K562 (cell line): ENCODE measurements at regions not wholly inside any gene's neighbourhood (a gene's known extent, or its start where the extent isn't known, plus 50 kb on each side); places are given as distances from the start of the nearest gene placed in this dataset.

Source experiments
- ATAC-seq: fragments of 200-7000 bp; cut with Tn5 transposase; 3 replicates; pipeline ENCODE4 v1.9.1; 2020; ENCODE audit warnings: moderate library complexity
- BruUV-seq: library from RNA; stranded (reverse); fragments of 400-500 nt; replicated peaks from 2 replicates; lab custom pipeline; 2021; lab: Mats Ljungman, UMichigan
- CTCF ChIA-PET: fragments of 300-600 bp; formaldehyde crosslinking; extraction: SDS; loops from one replicate; lab custom pipeline; 2021; ENCODE audit warnings: low intra/inter-chr PET ratio; lab: Yijun Ruan, JAX
- POLR2A ChIA-PET: fragments of 300-600, 350-650 bp; sonication (Branson Sonifier 250); formaldehyde crosslinking; extraction: SDS; loops from one replicate; lab custom pipeline; 2021; ENCODE audit warnings: antibody characterized with exemption, inconsistent platforms; lab: Yijun Ruan, JAX
- DNase-seq, 4 experiments: peaks; one replicate each; pipeline versions ENCODE4 v3.0.0 to v3.0.0-alpha.2; 2011 to 2018; ENCODE audit warnings: low spot score in 3 of 4, mixed read lengths in 3 of 4; ENCODE audit errors: extremely low read depth in 1 of 4
- FAIRE-seq: peaks from 2 replicates; lab custom pipeline; 2011; peaks lifted over from hg19 to GRCh38; lab: Jason Lieb, UNC
- H2AFZ ChIP-seq: 2 replicates; pipeline ENCODE4 v1.6.0; 2011; ENCODE audit warnings: low read depth, low read length, control low read depth, inconsistent platforms
- H3K27ac ChIP-seq: fragments of 200-600 bp; 3 replicates; pipeline ENCODE4 v1.8.0; 2011; ENCODE audit warnings: low read depth, mild to moderate bottlenecking, control low read depth, inconsistent platforms, low read length, moderate library complexity, mixed read lengths; ENCODE audit errors: extremely low read depth
- H3K27me3 ChIP-seq, 2 experiments: fragments of 300-600 bp in 1 of 2; 2 replicates in 1 of 2; 3 replicates in 1 of 2; pipeline versions ENCODE4 v1.6.0 to v1.8.0; 2011; ENCODE audit warnings: inconsistent platforms in 2 of 2, low read length in 2 of 2, mild to moderate bottlenecking in 1 of 2, mixed read lengths in 1 of 2, moderate library complexity in 1 of 2; ENCODE audit not compliant: control insufficient read depth in 2 of 2, insufficient read depth in 2 of 2
- H3K36me3 ChIP-seq: fragments of 300-600 bp; 3 replicates; pipeline ENCODE4 v1.8.0; 2011; ENCODE audit warnings: mild to moderate bottlenecking, low read length, inconsistent platforms; ENCODE audit not compliant: control insufficient read depth, insufficient read depth
- H3K4me1 ChIP-seq, 2 experiments: fragments of 200-600 bp in 1 of 2; replicated peaks in 1 of 2; 2 replicates in 1 of 2; 3 replicates in 1 of 2; pipeline versions ENCODE4 v1.5.1 to v1.8.0; 2011; ENCODE audit warnings: inconsistent platforms in 2 of 2, low read length in 2 of 2, mild to moderate bottlenecking in 1 of 2, mixed read lengths in 1 of 2, moderate library complexity in 1 of 2; ENCODE audit not compliant: control insufficient read depth in 2 of 2, insufficient read depth in 2 of 2
- H3K4me2 ChIP-seq: 2 replicates; pipeline ENCODE4 v1.6.1; 2011; ENCODE audit warnings: low read length, control low read depth, inconsistent platforms, mixed read lengths; ENCODE audit not compliant: insufficient read depth
- H3K4me3 ChIP-seq: fragments of 200-600 bp; sonication (generic), shearing (Covaris generic); 2 replicates; pipeline ENCODE4 v1.5.1; 2016; ENCODE audit warnings: control low read depth, inconsistent platforms
- H3K79me2 ChIP-seq: fragments of 200-600 bp; 3 replicates; pipeline ENCODE4 v1.8.0; 2011; ENCODE audit warnings: low read length, inconsistent platforms; ENCODE audit not compliant: control insufficient read depth, insufficient read depth
- H3K9ac ChIP-seq, 2 experiments: 2 replicates each; pipeline versions ENCODE4 v1.6.0 to v1.6.1; 2011; ENCODE audit warnings: low read depth in 2 of 2, low read length in 2 of 2, control low read depth in 1 of 2, inconsistent platforms in 1 of 2, mild to moderate bottlenecking in 1 of 2, mixed read lengths in 1 of 2; ENCODE audit not compliant: insufficient read depth in 1 of 2
- H3K9me1 ChIP-seq: one replicate; pipeline ENCODE4 v1.6.0; 2011; ENCODE audit warnings: inconsistent platforms, mild to moderate bottlenecking, low read length, moderate library complexity; ENCODE audit not compliant: control insufficient read depth, insufficient read depth
- H3K9me3 ChIP-seq: replicated peaks from 2 replicates; pipeline ENCODE4 v1.5.1; 2011; ENCODE audit warnings: low read depth, low read length, inconsistent platforms; ENCODE audit not compliant: control insufficient read depth, insufficient read depth
- H4K20me1 ChIP-seq: replicated peaks from 2 replicates; pipeline ENCODE4 v1.6.1; 2011; ENCODE audit warnings: low read length, inconsistent platforms, mixed read lengths; ENCODE audit not compliant: control insufficient read depth, insufficient read depth
- DDX20 ChIP-seq: fragments of 450-650 bp; IDR thresholded peaks from 2 replicates; pipeline ENCODE4 v1.6.1; 2016; ENCODE audit warnings: missing genetic modification characterization, low read depth, mild to moderate bottlenecking, missing compliant biosample characterization, moderate library complexity
- PRDM10 ChIP-seq: fragments of 450-650 bp; IDR thresholded peaks from 2 replicates; pipeline ENCODE4 v1.6.1; 2018; ENCODE audit not compliant: partially characterized antibody
- ZBTB7A ChIP-seq: IDR thresholded peaks from 2 replicates; pipeline ENCODE4 v1.6.1; 2011; ENCODE audit warnings: low read depth, mild to moderate bottlenecking, low read length, moderate library complexity, borderline replicate concordance; ENCODE audit not compliant: control insufficient read depth
- ZEB2 ChIP-seq: fragments of 450-650 bp; IDR thresholded peaks from 2 replicates; pipeline ENCODE4 v1.6.1; 2016
- WGBS: fragments of 100-300 bp; shearing (Covaris generic); methylation state at CpG from one replicate; pipeline ENCODE4 v1.1.6; 2016; ENCODE audit warnings: low coverage, mixed read lengths; ENCODE audit not compliant: insufficient coverage; ENCODE audit errors: missing lambda C conversion rate; 5-methylcytosine and 5-hydroxymethylcytosine counted together
- in situ Hi-C: fragments of 300-500 bp; cut with MboI; formaldehyde crosslinking; loops from 4 replicates; pipeline ENCODE4 v1.15.0; 2018; ENCODE audit warnings: inconsistent platforms, mixed read lengths
- intact Hi-C: fragments of 100-400 bp; cut with micrococcal nuclease; formaldehyde crosslinking; loops from 2 replicates; pipeline ENCODE4 v1.14.2; 2022
- TF ChIP-seq, protein P1 (sequence below): sonication (generic); formaldehyde crosslinking; IDR thresholded peaks from 2 replicates; pipeline ENCODE4 v1.8.0; 2022; ENCODE audit warnings: mild to moderate bottlenecking, missing genetic modification reagents

GRCh38 chr1:65065524-65066418 lies 82.2 kb upstream of the AK4 start:
- peak overlapping the region; percentile 80 for H3K4me3 ChIP-seq
- H3K36me3 ChIP-seq, result no peaks in the 10 kb centered on the region
- H3K79me2 ChIP-seq, result peaks cover 49% of the 10 kb centered on the region
- no peaks in the 10 kb centered on the region for H3K9me1 ChIP-seq
- H3K9me3 ChIP-seq, result no peaks in the 10 kb centered on the region
- FAIRE-seq, result no peak
- no peaks in the 10 kb centered on the region; the same call in 1 of the 2 replicates for H4K20me1 ChIP-seq
- ATAC-seq, result no peak
- TF ChIP-seq PRDM10 (peak; percentile 38), ZEB2 (0 out of 2 replicates have a peak, but pooled peaks have one; percentile 17), DDX20 (tag) (no peak), ZBTB7A (peak; percentile 54; the same call in 1 of the 2 replicates)
- TF ChIP-seq, protein P1, sequence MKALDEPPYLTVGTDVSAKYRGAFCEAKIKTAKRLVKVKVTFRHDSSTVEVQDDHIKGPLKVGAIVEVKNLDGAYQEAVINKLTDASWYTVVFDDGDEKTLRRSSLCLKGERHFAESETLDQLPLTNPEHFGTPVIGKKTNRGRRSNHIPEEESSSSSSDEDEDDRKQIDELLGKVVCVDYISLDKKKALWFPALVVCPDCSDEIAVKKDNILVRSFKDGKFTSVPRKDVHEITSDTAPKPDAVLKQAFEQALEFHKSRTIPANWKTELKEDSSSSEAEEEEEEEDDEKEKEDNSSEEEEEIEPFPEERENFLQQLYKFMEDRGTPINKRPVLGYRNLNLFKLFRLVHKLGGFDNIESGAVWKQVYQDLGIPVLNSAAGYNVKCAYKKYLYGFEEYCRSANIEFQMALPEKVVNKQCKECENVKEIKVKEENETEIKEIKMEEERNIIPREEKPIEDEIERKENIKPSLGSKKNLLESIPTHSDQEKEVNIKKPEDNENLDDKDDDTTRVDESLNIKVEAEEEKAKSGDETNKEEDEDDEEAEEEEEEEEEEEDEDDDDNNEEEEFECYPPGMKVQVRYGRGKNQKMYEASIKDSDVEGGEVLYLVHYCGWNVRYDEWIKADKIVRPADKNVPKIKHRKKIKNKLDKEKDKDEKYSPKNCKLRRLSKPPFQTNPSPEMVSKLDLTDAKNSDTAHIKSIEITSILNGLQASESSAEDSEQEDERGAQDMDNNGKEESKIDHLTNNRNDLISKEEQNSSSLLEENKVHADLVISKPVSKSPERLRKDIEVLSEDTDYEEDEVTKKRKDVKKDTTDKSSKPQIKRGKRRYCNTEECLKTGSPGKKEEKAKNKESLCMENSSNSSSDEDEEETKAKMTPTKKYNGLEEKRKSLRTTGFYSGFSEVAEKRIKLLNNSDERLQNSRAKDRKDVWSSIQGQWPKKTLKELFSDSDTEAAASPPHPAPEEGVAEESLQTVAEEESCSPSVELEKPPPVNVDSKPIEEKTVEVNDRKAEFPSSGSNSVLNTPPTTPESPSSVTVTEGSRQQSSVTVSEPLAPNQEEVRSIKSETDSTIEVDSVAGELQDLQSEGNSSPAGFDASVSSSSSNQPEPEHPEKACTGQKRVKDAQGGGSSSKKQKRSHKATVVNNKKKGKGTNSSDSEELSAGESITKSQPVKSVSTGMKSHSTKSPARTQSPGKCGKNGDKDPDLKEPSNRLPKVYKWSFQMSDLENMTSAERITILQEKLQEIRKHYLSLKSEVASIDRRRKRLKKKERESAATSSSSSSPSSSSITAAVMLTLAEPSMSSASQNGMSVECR (CRISPR knock-in tag), result peak; percentile 38
- DNase-seq, result peak in 3 of 4 experiments; percentile 27 to 44 (median 38)
- H3K27me3 ChIP-seq, result no peaks in the 10 kb centered on the region
- WGBS, result 19% methylated on average over 16 of the region's 16 CpGs
- ChIA-PET CTCF (interaction anchor here (0.6 kb wide), 1 partner anchor 209 kb away, joined by 3 read pairs; no protein-coding TSS in a partner anchor), POLR2A (interaction anchor here (0.6 to 2.4 kb wide), 11 partner anchors 8 to 622 kb away, joined by 3 to 14 read pairs (median 3); no protein-coding TSS in a partner anchor)
- BruUV-seq, result no TSS peak
- peak overlapping the region; percentile 68 to 99 for H3K9ac ChIP-seq
- H3K4me1 ChIP-seq, result peaks cover 18 to 27% of the 10 kb centered on the region in 2 experiments; a peak in 4 of 5 replicates
- peak overlapping the region; percentile 74 for H2AFZ ChIP-seq
- intact Hi-C loops (loop anchor here (5.0 to 10.0 kb wide), 3 partner anchors 82 to 1179 kb away; partner anchors contain the start of genes AK4, LEPR and LEPROT), in situ Hi-C loops (loop anchor here (5.0 to 25.0 kb wide), 4 partner anchors 147 to 1172 kb away; partner anchors contain the start of genes LEPR and LEPROT)
- H3K4me2 ChIP-seq, result peak overlapping the region; percentile 88
- peak overlapping the region; percentile 94; the same call in 2 of the 3 replicates for H3K27ac ChIP-seq
